GM12873 (cell line): ENCODE measurements at regions not wholly inside any gene's neighbourhood (a gene's known extent, or its start where the extent isn't known, plus 50 kb on each side); places are given as distances from the start of the nearest gene placed in this dataset.

Experiments
- CTCF ChIP-seq: IDR thresholded peaks from 2 replicates; pipeline ENCODE4 v1.5.1; 2012; ENCODE audit warnings: low read depth, mild to moderate bottlenecking, moderate library complexity, low read length, control low read depth; ENCODE audit not compliant: insufficient read depth; ENCODE audit errors: missing control alignments

GRCh38 chr6:165218829-165219228 is 90.6 kb downstream of the C6orf118 start:
- no peak for TF ChIP-seq CTCF

GRCh38 chr6:165206798-165207197 is 102.6 kb downstream of the C6orf118 start:
- TF ChIP-seq CTCF: no peak

- TF ChIP-seq CTCF: no peak
Observed at GRCh38 chr6:165205632-165206031, 103.8 kb downstream of the C6orf118 start.

GRCh38 chr6:165204807-165205545 is 104.4 kb downstream of the C6orf118 start:
- TF ChIP-seq CTCF: no peak

- TF ChIP-seq CTCF: no peak
Observed at GRCh38 chr6:165200178-165200577, 109.2 kb downstream of the C6orf118 start.

GRCh38 chr6:165191461-165191860 is 117.9 kb downstream of the C6orf118 start:
- no peak for TF ChIP-seq CTCF

- no peak for TF ChIP-seq CTCF
Observed at GRCh38 chr6:165186441-165187205, 122.8 kb downstream of the C6orf118 start.
